Embryonic facial prominence (tissue), 1 donor: ENCODE measurements at regions not wholly inside any gene's neighbourhood (a gene's known extent, or its start where the extent isn't known, plus 50 kb on each side); places are given as distances from the start of the nearest gene placed in this dataset.

Source experiments
- DNase-seq: peaks from one replicate; pipeline ENCODE4 v3.0.0-alpha.2; 2016; ENCODE audit errors: extremely low spot score

DNA sequence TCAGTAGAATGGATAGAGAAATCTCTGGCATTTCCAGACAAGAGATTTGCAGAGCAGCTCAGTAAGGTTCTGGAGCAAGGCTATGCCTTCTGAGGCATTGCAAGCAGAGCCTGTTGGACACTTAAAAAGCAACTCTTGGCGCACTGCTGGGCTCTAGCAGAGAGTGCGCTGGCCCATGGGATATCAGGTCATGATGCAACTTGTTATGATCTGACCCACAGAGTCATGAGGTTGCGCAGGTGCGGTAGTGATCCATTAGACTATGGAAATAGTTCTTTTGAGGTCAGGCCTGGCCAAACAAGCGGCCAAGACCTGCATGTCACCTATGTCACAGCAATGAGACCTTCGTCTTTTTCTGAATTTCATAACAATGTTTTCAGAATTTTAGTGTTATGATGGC is 168.6 kb downstream of the TMTC3 start:
- DNase-seq = no peak

DNA sequence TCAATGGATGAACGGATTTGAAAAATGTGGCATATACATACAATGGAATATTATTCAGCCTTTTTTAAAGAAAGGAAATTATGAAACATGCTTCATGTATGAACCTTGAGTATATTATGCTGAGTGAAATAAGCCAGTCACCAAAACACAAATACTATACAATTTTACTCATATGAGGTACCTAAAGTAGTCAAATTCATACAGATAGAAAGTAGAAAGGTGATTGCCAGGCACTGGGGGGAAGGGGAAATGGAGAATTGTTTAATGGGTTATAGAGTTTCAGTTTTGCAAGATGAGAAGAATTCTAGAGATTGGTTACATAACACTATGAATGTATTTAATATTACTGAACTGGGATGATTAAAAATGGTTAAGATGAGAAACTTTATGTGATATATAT is 171.4 kb downstream of the TMTC3 start:
- DNase-seq = no peak

DNA sequence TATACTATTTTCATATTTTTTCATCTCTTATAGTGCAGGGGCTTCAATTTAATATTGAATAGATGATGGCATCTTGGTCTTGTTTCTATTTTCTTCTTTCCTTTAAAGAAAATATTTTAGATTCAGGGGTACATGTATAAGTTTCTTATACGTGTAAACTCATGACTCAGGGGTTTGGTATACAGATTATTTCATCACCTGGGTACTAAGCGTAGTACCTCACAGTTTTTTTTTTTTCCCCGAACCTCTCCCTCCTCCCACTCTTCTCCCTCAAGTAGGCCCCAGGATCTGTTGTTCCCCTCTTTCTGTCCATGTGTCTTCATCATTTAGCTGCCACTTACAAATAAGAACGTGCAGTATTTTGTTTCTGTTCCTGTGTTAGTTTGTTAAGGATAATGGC is 172.6 kb downstream of the TMTC3 start:
- no peak for DNase-seq

DNA sequence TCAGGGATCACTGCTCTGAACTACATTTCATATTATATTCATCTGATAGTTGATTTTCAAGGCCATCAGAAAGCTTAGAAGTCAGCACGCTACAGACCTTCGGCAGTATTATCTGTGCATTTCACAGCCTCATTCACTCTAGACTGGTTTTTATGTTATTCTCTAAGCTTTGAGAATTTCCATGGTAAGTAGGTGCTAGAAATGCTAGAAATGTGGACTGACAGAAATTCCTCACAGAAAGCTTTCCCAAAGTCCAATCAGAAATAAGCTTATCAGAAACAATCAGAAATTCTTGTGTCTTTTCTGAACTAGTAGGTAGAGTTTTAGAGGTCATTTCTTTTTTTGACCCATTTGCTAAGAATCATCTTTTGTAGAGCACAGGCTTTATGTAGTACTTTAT is 176.6 kb downstream of the TMTC3 start:
- no peak for DNase-seq

DNA sequence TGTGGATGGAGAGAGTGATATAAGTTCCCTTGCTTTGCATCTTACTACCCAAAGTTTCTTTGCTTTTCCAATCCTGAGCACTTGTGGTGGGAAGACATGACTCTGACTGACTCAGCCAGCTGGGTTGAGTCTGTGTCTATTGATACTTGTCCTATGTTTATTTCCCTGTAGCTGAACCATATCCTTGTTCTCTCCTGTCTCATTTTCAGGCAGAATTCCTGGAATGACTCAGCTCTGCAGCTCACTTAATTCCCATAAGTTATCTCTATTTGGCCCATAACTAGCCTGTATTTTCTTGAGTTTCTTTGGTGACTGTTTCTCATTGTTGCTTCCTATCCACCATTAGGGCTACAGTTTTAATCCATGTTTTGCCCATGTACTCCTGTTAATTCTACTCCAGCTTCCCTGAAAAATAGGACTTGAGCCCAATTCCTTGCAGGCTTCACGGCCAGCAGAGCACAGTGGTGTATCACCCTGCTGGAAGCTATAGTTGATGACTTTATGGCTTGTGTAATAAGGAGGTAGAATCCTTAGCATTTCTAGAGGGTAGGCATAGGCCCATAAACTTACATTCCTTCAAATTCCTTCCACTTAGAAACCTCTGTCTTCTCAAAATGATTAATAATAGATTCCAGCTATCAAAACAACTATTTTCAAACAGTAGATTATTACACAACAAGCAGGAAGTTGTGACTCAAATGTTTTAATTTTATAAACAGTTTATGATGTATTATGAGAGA is 183.1 kb downstream of the TMTC3 start:
- DNase-seq = no peak

DNA sequence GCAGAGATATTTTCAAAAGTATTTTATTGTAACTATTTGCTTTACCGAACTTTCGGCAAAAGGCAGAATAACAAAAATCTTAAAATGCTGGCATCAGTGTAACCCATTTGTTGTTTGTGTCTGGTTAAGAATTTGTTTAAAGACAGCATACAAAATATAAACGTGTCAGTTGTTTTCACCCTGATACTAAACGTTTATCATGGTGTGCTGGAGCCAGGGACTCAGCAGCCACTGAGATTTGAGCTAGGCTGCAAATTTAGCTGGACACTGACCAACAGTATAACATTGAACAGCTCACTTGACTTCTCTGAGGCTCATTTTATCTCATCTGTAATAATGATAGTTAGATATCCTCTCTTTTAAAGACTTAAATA is 183.7 kb downstream of the TMTC3 start:
- DNase-seq = no peak

DNA sequence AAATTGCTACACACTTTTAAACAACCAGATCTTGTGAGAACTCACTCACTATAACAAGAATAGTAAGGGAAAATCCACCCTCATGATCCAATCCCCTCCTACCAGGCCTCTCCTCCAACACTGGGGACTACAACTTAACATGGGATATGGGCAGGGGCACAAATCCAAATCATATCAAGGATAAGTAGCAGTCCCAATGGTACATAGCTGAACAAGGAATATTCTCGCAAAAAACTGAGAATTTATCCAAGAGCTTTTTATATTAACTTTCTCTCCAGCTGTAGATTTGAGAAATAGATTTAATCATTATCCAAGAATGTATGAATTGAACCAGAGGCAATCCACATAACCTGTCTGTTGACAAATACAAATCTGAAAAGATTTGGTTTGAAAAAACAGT is 185.2 kb downstream of the TMTC3 start:
- no peak for DNase-seq

DNA sequence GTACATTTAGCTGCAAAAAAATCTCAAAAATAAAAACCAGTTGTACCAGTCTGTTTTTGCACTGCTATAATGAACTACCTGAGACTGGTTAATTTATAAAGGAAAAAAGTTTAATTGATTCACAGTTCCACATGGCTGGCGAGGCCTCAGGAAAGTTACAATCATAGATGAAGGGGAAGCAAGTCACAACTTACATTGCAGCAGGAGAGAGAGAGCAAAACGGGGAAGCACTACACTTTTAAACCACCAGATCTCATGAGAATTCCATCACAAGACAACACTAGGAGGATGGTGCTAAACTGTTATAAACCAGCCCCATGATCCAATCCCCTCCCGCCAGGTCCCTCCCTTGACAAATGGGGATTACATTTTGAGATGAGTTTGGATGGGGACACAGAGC is 186.0 kb downstream of the TMTC3 start:
- DNase-seq = no peak

DNA sequence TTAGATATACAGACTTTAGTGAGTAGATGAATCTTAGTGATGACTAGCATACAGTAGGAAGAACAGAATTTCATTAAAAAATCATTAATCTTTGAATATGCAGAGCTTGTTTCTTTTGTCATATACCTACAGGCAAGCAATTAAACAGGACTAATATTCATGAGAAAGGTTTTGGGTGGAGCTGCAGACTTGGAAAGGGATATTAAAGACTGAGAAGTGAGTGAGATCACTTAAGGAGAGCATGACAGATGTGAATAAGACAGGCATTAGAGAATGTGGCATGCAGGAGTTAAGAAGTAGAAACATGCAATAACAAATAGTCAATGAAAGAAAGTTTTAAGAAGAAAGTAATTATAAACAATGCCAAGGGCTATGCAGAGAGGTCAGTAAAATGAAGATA is 187.7 kb downstream of the TMTC3 start:
- DNase-seq = no peak

DNA sequence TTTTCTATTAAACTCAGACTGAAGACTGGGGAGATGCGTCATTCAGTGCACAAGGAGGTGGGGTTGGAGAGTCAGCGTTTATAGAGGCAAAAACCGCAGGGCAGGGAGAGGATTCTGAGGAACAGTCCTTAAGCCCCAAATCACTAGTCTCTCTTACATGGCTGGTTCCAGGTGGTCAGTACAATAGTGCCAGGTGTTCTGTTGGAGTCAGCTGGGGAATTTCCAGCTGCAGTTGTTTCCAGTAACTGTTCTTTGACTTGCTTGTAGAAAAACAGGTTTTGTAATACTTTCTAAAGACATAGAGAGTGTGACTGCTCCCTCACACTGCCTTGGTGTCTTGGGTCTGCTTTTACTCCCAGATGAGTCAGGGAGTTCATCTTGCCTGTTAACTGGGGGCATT is 192.2 kb downstream of the TMTC3 start:
- peak; percentile 9 for DNase-seq

DNA sequence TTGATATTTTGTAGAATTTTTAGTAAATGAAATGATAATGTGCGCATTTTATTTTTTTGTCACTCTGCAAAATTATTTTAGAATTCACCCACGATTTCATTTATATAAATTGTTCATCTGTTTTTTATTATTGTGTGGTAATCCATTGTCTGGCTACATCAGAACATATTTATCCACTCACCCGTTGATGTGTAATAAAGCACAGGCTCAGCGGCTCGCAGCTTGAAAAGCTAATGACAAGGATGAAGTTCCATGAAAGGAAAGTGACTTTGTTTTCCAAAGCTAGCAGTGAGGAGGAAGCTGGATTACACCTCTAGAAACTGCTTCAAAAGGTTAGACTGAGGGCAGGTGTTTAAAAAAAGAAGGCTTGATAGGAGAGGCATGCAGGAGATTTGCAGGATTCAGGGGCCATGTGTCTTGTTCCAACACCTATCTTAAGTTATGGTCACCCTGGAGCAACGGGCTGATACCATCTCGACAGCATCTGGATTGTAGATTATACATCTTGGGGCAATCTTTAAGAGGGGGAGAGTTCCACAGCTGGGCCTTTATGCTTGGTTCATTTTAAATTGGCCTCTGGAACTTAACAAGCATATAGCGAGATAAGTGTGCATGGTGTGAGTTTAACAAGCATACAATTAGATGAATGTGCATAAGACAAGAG is 194.1 kb downstream of the TMTC3 start:
- no peak for DNase-seq

DNA sequence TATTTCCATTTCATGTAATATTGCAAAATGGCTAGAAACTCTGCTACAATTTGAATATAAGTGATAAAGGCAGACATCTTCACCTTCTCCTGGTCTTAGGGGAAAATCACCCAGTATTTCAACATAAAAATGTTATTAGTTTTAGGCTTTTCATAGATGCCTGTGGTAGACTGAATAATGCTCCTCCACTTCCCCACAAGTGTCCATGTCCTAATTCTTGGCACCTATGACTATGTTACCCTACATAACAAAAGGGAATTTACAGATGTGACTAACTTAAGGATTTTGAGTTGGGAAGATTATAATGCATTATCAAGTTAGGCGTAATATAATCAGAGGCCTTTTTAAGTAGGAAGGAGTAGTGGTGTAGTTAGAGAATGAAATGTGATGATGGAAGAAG is 196.4 kb downstream of the TMTC3 start:
- no peak for DNase-seq

DNA sequence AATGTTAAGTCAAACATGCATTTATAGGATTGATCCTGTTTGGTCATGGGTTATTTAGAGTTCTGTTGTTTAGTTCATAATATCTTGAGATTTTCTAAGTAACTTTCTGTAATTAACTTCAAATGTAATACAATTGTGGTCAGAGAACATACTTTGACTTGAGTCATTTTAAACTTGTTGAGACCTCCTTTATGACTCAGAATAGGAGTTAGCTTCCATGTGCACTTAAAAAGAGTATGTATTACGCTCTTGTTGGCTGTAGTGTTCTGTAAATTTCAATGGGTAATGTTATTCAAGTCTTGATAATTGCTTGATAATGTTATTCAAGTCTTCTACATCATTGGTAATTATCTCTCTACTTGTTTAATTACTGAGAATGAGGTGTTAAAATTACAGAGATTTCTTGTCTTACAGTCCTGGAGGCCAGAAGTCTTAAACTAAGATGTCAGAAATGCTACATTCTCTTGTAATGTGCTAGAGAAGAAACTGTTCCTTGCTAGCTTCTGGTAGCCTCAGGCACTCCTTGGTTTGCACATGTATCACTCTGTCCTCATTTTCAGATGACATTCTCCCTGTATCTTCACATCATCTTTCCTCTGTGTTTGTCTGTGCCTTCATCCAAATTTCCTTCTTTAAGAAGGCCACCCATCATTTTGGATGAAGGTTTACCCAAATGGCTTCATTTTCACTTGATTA is 197.3 kb downstream of the TMTC3 start:
- no peak for DNase-seq

DNA sequence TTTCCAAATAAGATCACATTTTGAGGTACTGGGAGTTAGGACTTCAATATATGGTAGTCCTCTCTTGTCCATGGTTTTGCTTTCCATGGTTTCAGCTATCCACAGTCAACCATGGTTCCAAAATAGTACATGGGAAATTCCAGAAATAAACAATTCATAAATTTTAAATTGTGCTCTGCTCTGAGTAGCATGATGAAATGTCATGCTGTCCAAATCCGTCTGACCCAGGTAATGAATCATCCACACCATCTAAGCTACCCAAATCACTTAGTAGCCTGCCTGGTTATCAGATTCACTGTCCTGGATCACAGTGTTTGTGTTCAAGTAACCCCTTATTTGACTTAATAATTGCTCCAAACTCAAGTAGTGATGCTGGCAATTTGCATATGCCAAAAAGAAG is 197.9 kb downstream of the TMTC3 start:
- no peak for DNase-seq

DNA sequence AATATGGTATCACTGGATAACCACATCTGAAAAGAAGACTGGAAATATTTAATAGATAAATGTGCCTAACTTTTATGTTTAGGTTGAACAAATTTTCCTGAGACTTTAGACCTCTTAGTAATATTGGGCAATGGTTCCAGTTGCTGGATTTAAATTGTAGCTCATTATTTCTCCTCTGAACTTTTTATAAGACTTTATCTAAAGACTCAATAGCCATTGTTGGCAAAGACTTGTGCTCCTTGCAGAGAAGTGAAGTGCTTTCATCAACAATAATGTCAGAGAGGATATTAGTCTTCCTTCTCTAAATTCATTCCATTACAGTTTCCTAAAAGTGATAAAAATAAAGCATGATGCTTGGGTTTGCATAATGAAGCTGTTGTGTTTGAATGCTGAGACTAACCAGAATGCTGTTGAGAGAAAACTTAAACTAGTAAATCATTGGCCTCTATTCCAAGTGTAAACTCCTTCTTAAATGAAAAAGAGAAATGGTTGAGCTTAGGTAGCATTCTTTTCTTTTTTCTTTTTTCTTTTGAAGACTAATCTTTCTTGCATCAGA is 200.2 kb downstream of the TMTC3 start:
- DNase-seq = no peak

DNA sequence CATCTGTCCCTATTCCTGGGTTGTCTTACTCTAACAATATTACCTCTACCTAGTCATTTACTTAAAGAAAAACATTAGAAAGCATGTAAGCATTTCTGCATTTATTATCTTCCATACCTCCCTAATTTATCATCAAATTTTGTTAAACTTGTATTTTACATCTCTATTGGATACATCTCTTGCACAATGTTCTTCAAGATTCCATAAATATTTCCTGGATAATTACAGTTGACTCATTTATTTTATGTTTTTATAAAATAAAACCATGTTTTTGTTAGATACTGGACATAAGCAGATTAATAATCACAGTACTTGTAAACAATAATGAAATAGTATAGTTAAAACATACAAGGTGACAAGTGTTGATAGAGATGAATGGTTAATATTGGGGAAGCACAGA is 209.0 kb downstream of the TMTC3 start:
- DNase-seq = no peak

DNA sequence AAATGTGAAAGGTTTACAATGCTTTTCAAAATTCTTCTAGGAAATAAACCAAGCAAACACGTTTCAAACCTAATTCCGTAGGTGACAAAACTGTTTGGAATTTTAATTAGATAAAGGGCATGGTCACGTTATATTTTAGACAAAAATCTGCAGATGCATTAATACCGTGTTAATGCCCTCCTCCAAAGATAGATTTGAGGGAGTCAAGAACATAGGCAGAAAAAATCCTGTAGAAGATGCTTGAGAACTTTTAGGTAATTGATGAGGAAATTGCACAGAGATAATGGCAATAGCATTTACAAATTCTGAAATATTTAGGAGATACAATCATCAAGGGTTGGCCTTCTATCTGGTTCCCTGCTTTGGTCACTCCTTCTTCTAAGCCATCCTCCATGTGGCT is 212.6 kb downstream of the TMTC3 start:
- no peak for DNase-seq

DNA sequence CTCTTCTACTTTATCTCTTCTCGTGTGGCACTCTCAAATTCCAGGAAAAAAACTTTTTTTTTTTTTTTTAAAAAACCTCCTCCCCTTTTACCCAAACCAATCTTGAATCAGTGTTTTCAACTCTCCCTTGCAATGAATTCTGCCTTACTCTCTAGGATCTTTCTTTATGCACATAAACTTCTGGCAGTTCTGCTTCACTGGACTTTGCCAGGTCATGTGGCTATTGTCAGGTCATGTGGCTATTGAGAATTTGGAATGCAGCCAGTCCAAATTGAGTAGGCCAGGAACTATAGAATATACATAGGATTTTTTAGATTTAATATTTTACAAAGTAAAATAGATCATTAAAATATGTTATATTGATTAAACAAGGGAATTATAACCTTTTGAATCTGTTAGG is 218.2 kb downstream of the TMTC3 start:
- no peak for DNase-seq

DNA sequence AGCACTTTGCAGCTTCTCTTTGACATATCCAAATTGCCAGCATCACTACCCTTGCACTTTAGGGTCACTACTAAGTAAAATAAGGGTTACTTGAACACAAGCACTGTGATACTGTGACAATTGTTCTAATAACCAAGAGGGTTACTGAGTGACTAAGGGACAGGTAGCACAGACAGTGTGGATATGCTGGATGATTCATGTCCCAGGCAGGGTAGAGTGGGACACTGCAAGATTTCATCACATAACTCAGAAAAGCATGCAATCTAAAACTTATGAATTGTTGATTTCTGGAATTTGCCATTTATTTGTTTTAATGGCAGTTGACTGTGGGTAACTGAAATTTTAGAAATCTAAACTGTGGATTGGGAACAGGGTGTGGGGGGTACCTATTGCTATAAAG is 218.8 kb downstream of the KITLG start:
- DNase-seq = no peak

DNA sequence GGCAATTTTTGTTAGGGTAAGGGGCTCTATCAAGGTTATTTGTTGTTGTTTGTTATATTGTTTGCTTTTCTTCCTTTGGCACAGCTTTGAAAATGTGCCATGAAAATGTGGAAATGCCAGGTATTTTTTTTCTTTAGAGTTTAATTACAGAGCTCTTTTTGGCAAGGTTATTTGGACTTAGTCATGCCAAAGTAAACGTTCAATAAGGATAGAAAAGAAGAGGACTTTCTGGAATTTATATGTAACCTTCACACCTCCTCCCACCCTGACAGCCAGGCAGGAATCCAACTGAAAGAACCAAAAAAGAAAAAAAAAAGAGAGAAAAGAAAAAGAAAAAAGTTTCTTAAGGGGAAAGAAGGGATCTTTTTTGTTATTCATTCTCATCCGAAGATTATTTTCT is 217.8 kb downstream of the KITLG start:
- DNase-seq = no peak

DNA sequence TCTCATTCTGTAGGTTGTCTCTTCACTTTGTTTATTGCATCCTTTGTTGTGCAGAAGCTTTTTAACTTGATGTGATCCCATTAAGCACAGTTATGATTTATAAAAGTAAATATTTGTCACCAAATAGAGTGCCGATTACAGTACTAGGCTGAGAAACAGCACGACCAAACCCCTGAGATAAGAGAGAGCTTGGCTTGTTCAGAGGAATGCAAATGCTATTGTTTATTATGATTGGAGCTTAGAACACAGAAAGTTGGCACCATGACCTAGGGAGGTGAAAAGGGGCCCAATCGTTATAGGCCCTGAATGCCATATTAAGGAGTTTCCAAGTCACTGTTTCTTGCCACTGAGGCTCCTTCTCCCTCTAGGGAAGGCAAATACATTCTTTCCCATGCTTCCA is 214.9 kb downstream of the KITLG start:
- no peak for DNase-seq

DNA sequence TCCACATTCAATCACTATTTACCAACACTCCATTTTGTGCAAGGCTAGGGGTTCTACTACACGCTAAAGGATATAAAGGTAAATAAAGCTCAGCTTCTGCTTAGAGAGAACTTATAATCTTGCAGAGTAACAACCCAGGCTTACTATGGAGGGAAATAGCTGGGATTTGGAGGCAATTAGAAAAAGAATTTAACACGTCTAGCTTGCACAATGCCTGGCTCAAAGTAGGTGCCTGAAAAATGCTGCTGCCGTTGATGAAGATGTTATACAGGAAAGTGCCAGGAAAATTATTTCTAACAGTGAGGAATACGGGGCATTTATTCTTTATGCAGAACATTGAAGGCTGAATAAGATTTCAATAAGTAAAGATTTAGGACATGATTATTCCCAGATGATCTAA is 214.2 kb downstream of the KITLG start:
- DNase-seq = no peak

DNA sequence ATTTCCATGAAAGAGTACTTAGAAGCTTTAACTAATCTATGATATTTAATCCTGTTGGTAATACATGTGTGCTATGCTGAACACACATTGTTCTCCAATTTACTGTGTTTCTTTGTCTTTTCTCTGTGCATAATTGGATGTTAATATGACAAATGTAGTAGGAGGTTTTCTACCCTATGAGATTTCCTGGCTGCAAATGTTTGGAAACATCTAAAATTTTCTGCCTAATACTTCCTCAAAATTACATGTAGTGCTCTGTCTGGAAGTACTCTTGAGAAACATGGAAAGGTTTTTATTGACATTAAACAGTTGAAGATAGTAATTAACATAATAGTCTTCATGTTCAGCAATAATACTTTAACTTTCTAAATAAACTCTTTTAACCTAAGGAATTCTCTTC is 213.0 kb downstream of the KITLG start:
- no peak for DNase-seq
